ENCODE measurements at regions not wholly inside any gene's neighbourhood (a gene's known extent, or its start where the extent isn't known, plus 50 kb on each side); places are given as distances from the start of the nearest gene placed in this dataset.

DNA sequence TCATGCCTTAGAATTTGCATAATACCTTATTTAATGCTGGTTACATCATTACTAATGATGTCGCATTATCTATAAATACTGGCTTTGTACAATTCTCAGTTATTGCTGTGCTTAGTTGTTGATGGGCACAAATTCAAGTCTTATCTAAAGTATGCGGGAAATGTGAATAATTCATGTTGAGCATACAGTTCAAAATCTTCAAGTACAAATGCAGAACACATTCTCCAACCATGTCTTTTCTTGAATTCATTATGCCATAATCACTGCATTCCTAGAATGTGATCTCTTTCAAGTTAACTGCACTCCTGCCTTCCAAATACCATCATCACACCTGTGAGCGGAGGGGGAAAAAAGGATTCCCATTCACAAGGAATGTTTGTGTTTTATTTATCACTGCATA lies 337.0 kb downstream of the MBD2 start:
- TF ChIP-seq, protein P1, sequence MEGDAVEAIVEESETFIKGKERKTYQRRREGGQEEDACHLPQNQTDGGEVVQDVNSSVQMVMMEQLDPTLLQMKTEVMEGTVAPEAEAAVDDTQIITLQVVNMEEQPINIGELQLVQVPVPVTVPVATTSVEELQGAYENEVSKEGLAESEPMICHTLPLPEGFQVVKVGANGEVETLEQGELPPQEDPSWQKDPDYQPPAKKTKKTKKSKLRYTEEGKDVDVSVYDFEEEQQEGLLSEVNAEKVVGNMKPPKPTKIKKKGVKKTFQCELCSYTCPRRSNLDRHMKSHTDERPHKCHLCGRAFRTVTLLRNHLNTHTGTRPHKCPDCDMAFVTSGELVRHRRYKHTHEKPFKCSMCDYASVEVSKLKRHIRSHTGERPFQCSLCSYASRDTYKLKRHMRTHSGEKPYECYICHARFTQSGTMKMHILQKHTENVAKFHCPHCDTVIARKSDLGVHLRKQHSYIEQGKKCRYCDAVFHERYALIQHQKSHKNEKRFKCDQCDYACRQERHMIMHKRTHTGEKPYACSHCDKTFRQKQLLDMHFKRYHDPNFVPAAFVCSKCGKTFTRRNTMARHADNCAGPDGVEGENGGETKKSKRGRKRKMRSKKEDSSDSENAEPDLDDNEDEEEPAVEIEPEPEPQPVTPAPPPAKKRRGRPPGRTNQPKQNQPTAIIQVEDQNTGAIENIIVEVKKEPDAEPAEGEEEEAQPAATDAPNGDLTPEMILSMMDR (IDR thresholded peaks at IDR 0.05; ENCODE audit: insufficient read depth, low read length, poor library complexity, severe bottlenecking), result no peak
- TF ChIP-seq EZH2phosphoT487 (conservative IDR thresholded peaks at IDR 0.05; ENCODE audit: low read length), result no peak

Measured in SU-DHL-6 (cell line).